ENCODE measurements at regions not wholly inside any gene's neighbourhood (a gene's known extent, or its start where the extent isn't known, plus 50 kb on each side); places are given as distances from the start of the nearest gene placed in this dataset.

GRCh38 chr20:54291339-54292010 is 83.6 kb downstream of the PFDN4 start:
- intact Hi-C loops (cut with micrococcal nuclease; ENCODE audit: unreplicated experiment) (no loop called here), in situ Hi-C loops (cut with HindIII; ENCODE audit: low pct_unique_long_range_greater_than_20kb, low sequenced_read_pairs) (no loop called here)
- ATAC-seq (no peak), DNase-seq (ENCODE audit: low read depth, low spot score) (no peak)
- POLR2A ChIA-PET, result no interaction called here
- Histone ChIP-seq H3K27ac (ENCODE audit: low read length) (no peak overlapping the region), H3K36me3 (ENCODE audit: control insufficient read depth, insufficient read depth, low read length) (no peaks in the 10 kb centered on the region), H3K9me3 (ENCODE audit: control insufficient read depth, insufficient read depth, low read depth, low read length) (no peaks in the 10 kb centered on the region), H3K4me1 (ENCODE audit: control insufficient read depth, insufficient read depth, low read length) (no peaks in the 10 kb centered on the region), H3K27me3 (ENCODE audit: control insufficient read depth, insufficient read depth, low read length) (no peaks in the 10 kb centered on the region), H3K4me3 (ENCODE audit: low read depth in 2 of 2, low read length in 2 of 2) (no peak overlapping the region)
- no TSS peak for BruUV-seq (replicated peaks)
- CTCF ChIA-PET, result no interaction called here
- TF ChIP-seq SIN3A (IDR thresholded peaks at IDR 0.05; ENCODE audit: borderline replicate concordance, insufficient read depth, low read depth, low read length) (no peak), REST (IDR thresholded peaks at IDR 0.05; ENCODE audit: insufficient read depth in 1 of 2, low read depth in 2 of 2, low read length in 1 of 2) (no peak), CTCF (IDR thresholded peaks at IDR 0.05) (no peak)

GRCh38 chr20:54292185-54292584 is 84.3 kb downstream of the PFDN4 start:
- no peak for DNase-seq (ENCODE audit: low read depth, low spot score)
- Histone ChIP-seq H3K27me3 (ENCODE audit: control insufficient read depth, insufficient read depth, low read length) (no peaks in the 10 kb centered on the region), H3K4me3 (ENCODE audit: low read depth in 2 of 2, low read length in 2 of 2) (no peak overlapping the region), H3K36me3 (ENCODE audit: control insufficient read depth, insufficient read depth, low read length) (no peaks in the 10 kb centered on the region), H3K4me1 (ENCODE audit: control insufficient read depth, insufficient read depth, low read length) (no peaks in the 10 kb centered on the region), H3K27ac (ENCODE audit: low read length) (no peak overlapping the region), H3K9me3 (ENCODE audit: control insufficient read depth, insufficient read depth, low read depth, low read length) (no peaks in the 10 kb centered on the region)
- ChIA-PET POLR2A (no interaction called here), CTCF (no interaction called here)
- TF ChIP-seq SIN3A (IDR thresholded peaks at IDR 0.05; ENCODE audit: borderline replicate concordance, insufficient read depth, low read depth, low read length), result no peak
- TF ChIP-seq REST (IDR thresholded peaks at IDR 0.05; ENCODE audit: insufficient read depth in 1 of 2, low read depth in 2 of 2, low read length in 1 of 2), result no peak
- in situ Hi-C loops (cut with HindIII; ENCODE audit: low pct_unique_long_range_greater_than_20kb, low sequenced_read_pairs), result no loop called here
- intact Hi-C loops (cut with micrococcal nuclease; ENCODE audit: unreplicated experiment), result no loop called here
- BruUV-seq (replicated peaks), result no TSS peak
- ATAC-seq, result no peak
